Neural progenitor cell (in vitro differentiated cells): ENCODE measurements at regions not wholly inside any gene's neighbourhood (a gene's known extent, or its start where the extent isn't known, plus 50 kb on each side); places are given as distances from the start of the nearest gene placed in this dataset.

Source experiments
- DNase-seq: peaks from one replicate; pipeline ENCODE4 v3.0.0-alpha.2; 2016; ENCODE audit warnings: low spot score
- H2AFZ ChIP-seq: fragments of 200-600 bp; sonication (generic); replicated peaks from 2 replicates; pipeline ENCODE4 v1.6.1; 2016; ENCODE audit warnings: antibody characterized with exemption
- H3F3A ChIP-seq: fragments of 200-600 bp; sonication (generic); 2 replicates; pipeline ENCODE4 v1.6.1; 2016; ENCODE audit warnings: antibody characterized with exemption, low read depth
- H3K27ac ChIP-seq: fragments of 200-600 bp; sonication (generic); 2 replicates; pipeline ENCODE4 v1.5.1; 2016; ENCODE audit warnings: mild to moderate bottlenecking
- H3K27me3 ChIP-seq: fragments of 200-600 bp; sonication (generic); 2 replicates; pipeline ENCODE4 v1.6.1; 2016; ENCODE audit warnings: mild to moderate bottlenecking, moderate library complexity
- H3K36me3 ChIP-seq: fragments of 200-600 bp; sonication (generic); 2 replicates; pipeline ENCODE4 v1.5.1; 2016
- H3K4me1 ChIP-seq: fragments of 200-600 bp; sonication (generic); 2 replicates; pipeline ENCODE4 v1.6.1; 2016; ENCODE audit warnings: mixed run types
- H3K4me2 ChIP-seq: fragments of 200-600 bp; sonication (generic); 2 replicates; pipeline ENCODE4 v1.6.1; 2016
- H3K4me3 ChIP-seq: fragments of 200-600 bp; sonication (generic); 2 replicates; pipeline ENCODE4 v1.5.1; 2016
- H3K79me2 ChIP-seq: fragments of 200-600 bp; sonication (generic); 2 replicates; pipeline ENCODE4 v1.6.1; 2016; ENCODE audit warnings: low read depth
- H3K9ac ChIP-seq: fragments of 200-600 bp; sonication (generic); 2 replicates; pipeline ENCODE4 v1.6.1; 2016
- H3K9me3 ChIP-seq: fragments of 200-600 bp; sonication (generic); 2 replicates; pipeline ENCODE4 v1.5.1; 2016; ENCODE audit warnings: low read depth
- H4K20me1 ChIP-seq: fragments of 200-600 bp; sonication (generic); 2 replicates; pipeline ENCODE4 v1.6.1; 2016; ENCODE audit warnings: low read depth
- H3K27ac Mint-ChIP-seq: 3 replicates; pipeline ENCODE4 v1.8.0; 2021; ENCODE audit warnings: mixed read lengths
- H3K27me3 Mint-ChIP-seq: 2 replicates; pipeline ENCODE4 v1.8.0; 2022; ENCODE audit warnings: low read depth, mild to moderate bottlenecking, inconsistent platforms, moderate library complexity, mixed read lengths; ENCODE audit not compliant: insufficient read depth
- H3K36me3 Mint-ChIP-seq: 3 replicates; pipeline ENCODE4 v1.8.0; 2021; ENCODE audit warnings: mixed read lengths
- H3K4me1 Mint-ChIP-seq: 3 replicates; pipeline ENCODE4 v1.8.0; 2021; ENCODE audit warnings: mixed read lengths
- H3K4me3 Mint-ChIP-seq: 3 replicates; pipeline ENCODE4 v1.8.0; 2021; ENCODE audit warnings: mild to moderate bottlenecking, moderate library complexity, mixed read lengths
- H3K9me3 Mint-ChIP-seq: 3 replicates; pipeline ENCODE4 v1.8.0; 2020; ENCODE audit warnings: mixed read lengths
- CTCF ChIP-seq: fragments of 200-600 bp; sonication (generic); IDR thresholded peaks from 2 replicates; pipeline ENCODE4 v1.5.1; 2017; ENCODE audit warnings: antibody characterized with exemption, mild to moderate bottlenecking
- EZH2 ChIP-seq: fragments of 200-600 bp; sonication (generic); IDR thresholded peaks from 2 replicates; pipeline ENCODE4 v1.6.1; 2017; ENCODE audit warnings: antibody characterized with exemption, mild to moderate bottlenecking, moderate library complexity
- EZH2phosphoT487 ChIP-seq: fragments of 200-600 bp; sonication (generic); IDR thresholded peaks from 2 replicates; pipeline ENCODE4 v1.6.1; 2017; ENCODE audit warnings: antibody characterized with exemption

GRCh38 chr1:68907491-68907890 lies 410.6 kb upstream of the DEPDC1 start:
- H3K4me3 Mint-ChIP-seq, result no peak overlapping the region
- H3K27ac Mint-ChIP-seq, result no peak overlapping the region
- no peak overlapping the region for H3K4me2 ChIP-seq

GRCh38 chr1:68908316-68908715 lies 411.4 kb upstream of the DEPDC1 start:
- Histone ChIP-seq H3K9me3 (no peaks in the 10 kb centered on the region), H3K79me2 (no peaks in the 10 kb centered on the region), H3K9ac (no peak overlapping the region), H3F3A (no peaks in the 10 kb centered on the region), H3K36me3 (no peaks in the 10 kb centered on the region), H3K4me1 (no peaks in the 10 kb centered on the region), H3K4me2 (no peak overlapping the region), H3K27me3 (no peaks in the 10 kb centered on the region), H4K20me1 (no peaks in the 10 kb centered on the region), H3K4me3 (no peak overlapping the region), H2AFZ (no peak overlapping the region), H3K27ac (no peak overlapping the region)
- Mint-ChIP-seq H3K36me3 (peaks cover 7% of the 10 kb centered on the region), H3K4me1 (peaks cover 14% of the 10 kb centered on the region), H3K4me3 (no peak overlapping the region), H3K27me3 (peaks cover 2% of the 10 kb centered on the region), H3K9me3 (peaks cover 24% of the 10 kb centered on the region), H3K27ac (no peak overlapping the region)
- TF ChIP-seq EZH2phosphoT487, result no peak
- no peak for TF ChIP-seq EZH2
- no peak for TF ChIP-seq CTCF
- no peak for DNase-seq

More at GRCh38 chr1:68907491-68907890, 410.6 kb upstream of the DEPDC1 start:
- no peaks in the 10 kb centered on the region for H4K20me1 ChIP-seq
- no peak overlapping the region for H3K4me3 ChIP-seq
- H3F3A ChIP-seq, result no peaks in the 10 kb centered on the region
- Mint-ChIP-seq H3K4me1 (peaks cover 14% of the 10 kb centered on the region), H3K36me3 (peaks cover 7% of the 10 kb centered on the region), H3K9me3 (peaks cover 22% of the 10 kb centered on the region), H3K27me3 (peaks cover 1% of the 10 kb centered on the region)
- no peak for DNase-seq
- H3K9ac ChIP-seq, result no peak overlapping the region
- H3K27me3 ChIP-seq, result no peaks in the 10 kb centered on the region
- no peak overlapping the region for H3K27ac ChIP-seq
- TF ChIP-seq EZH2, result no peak
- TF ChIP-seq CTCF, result no peak
- no peak for TF ChIP-seq EZH2phosphoT487
- no peaks in the 10 kb centered on the region for H3K4me1 ChIP-seq
- H2AFZ ChIP-seq, result no peak overlapping the region
- H3K9me3 ChIP-seq, result no peaks in the 10 kb centered on the region
- no peaks in the 10 kb centered on the region for H3K79me2 ChIP-seq
- no peaks in the 10 kb centered on the region for H3K36me3 ChIP-seq

- H3K4me1 Mint-ChIP-seq, result peaks cover 16% of the 10 kb centered on the region
- no peaks in the 10 kb centered on the region for H4K20me1 ChIP-seq
- peaks cover 2% of the 10 kb centered on the region for H3K9me3 Mint-ChIP-seq
Measured at GRCh38 chr1:68916221-68916902, 419.5 kb upstream of the DEPDC1 start.

More at GRCh38 chr1:68916221-68916902, 419.5 kb upstream of the DEPDC1 start:
- H3K79me2 ChIP-seq, result no peaks in the 10 kb centered on the region
- TF ChIP-seq CTCF, result no peak
- Mint-ChIP-seq H3K4me3 (no peak overlapping the region), H3K27me3 (peaks cover 4% of the 10 kb centered on the region), H3K36me3 (peaks cover 2% of the 10 kb centered on the region), H3K27ac (peak overlapping the region; percentile 36)
- H3K9ac ChIP-seq, result no peak overlapping the region
- DNase-seq, result no peak
- no peak overlapping the region for H3K27ac ChIP-seq
- no peaks in the 10 kb centered on the region for H3K4me1 ChIP-seq
- no peaks in the 10 kb centered on the region for H3K36me3 ChIP-seq
- H2AFZ ChIP-seq, result no peak overlapping the region
- no peak overlapping the region for H3K4me3 ChIP-seq
- H3K9me3 ChIP-seq, result no peaks in the 10 kb centered on the region
- H3K4me2 ChIP-seq, result no peak overlapping the region
- H3F3A ChIP-seq, result no peaks in the 10 kb centered on the region
- H3K27me3 ChIP-seq, result no peaks in the 10 kb centered on the region
